ENCODE measurements at regions not wholly inside any gene's neighbourhood (a gene's known extent, or its start where the extent isn't known, plus 50 kb on each side); places are given as distances from the start of the nearest gene placed in this dataset.

DNA sequence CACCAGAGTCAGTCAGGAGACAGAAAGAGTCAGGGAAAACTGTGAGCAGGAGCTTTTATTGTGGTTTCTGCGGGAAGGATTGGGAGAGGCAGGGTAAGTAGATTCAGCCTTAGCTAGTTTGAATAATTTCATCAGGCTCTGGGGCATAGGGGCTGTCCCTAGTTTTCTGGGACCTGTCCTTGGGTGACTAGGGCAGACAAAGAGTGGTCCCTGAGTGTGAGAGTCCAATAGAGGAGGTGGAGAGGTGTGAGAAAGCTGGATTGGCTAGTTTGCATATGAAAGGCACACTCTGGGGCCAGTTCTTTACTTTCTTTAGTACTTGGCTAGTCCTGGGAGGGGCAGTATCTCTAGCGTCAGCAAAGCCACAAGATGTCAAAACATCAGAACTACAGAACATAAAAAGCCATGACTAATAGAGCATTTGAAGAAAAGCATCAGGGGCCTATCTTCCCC lies 255.6 kb downstream of the HS3ST3A1 start:
- peak overlapping the region; percentile 73 for H3K9ac ChIP-seq (ENCODE audit: low read length)
- intact Hi-C loops (cut with micrococcal nuclease), result no loop called here
- no peaks in the 10 kb centered on the region for H3K9me3 ChIP-seq (ENCODE audit: low read length)
- no peak for TF ChIP-seq EZH2 (IDR thresholded peaks at IDR 0.05; ENCODE audit: low read length, unreplicated experiment)
- no peak for TF ChIP-seq EZH2phosphoT487 (IDR thresholded peaks at IDR 0.05; ENCODE audit: borderline replicate concordance, low read length)
- no peak for TF ChIP-seq CTCF (conservative IDR thresholded peaks at IDR 0.05; ENCODE audit: low read depth, low read length)
- H3K27ac ChIP-seq (ENCODE audit: low read length), result peak overlapping the region; percentile 96
- no peaks in the 10 kb centered on the region for H3K27me3 ChIP-seq (ENCODE audit: low read length)
- H2AFZ ChIP-seq (ENCODE audit: low read length), result 0 out of 2 replicates have a peak overlapping the region, but pooled peaks have one; percentile 33
- no peaks in the 10 kb centered on the region; the same call in 1 of the 2 replicates for H3K36me3 ChIP-seq (ENCODE audit: low read depth, low read length)
- peak overlapping the region; percentile 29; the same call in 1 of the 2 replicates for H3K4me2 ChIP-seq (ENCODE audit: low read length)
- no peaks in the 10 kb centered on the region for H3K9me2 ChIP-seq (replicated peaks; ENCODE audit: low read length)
- H3K4me1 ChIP-seq (ENCODE audit: insufficient read depth, low read length), result peaks cover 18% of the 10 kb centered on the region
- POLR2A ChIA-PET (ENCODE audit: unreplicated experiment), result no interaction called here
- no peaks in the 10 kb centered on the region for H4K20me1 ChIP-seq (ENCODE audit: low read length)
- no peaks in the 10 kb centered on the region for H3K79me2 ChIP-seq (ENCODE audit: low read length)
- H3F3A ChIP-seq (ENCODE audit: low read length, unreplicated experiment), result no peaks in the 10 kb centered on the region
- H3K4me3 ChIP-seq (ENCODE audit: low read length), result no peak overlapping the region
- CTCF ChIA-PET, result no interaction called here
- peak; percentile 73 for DNase-seq
- no peak for ATAC-seq
- no TSS peak for BruUV-seq (replicated peaks)

GRCh38 chr17:13338421-13338820 lies 263.3 kb downstream of the HS3ST3A1 start:
- H3K4me1 ChIP-seq (ENCODE audit: insufficient read depth, low read length), result 0 out of 2 replicates have a peak, but pooled peaks cover 5% of the 10 kb centered on the region

More at GRCh38 chr17:13338421-13338820, 263.3 kb downstream of the HS3ST3A1 start:
- no peak overlapping the region for H3K27ac ChIP-seq (ENCODE audit: low read length)
- ChIA-PET CTCF (no interaction called here), POLR2A (ENCODE audit: unreplicated experiment) (no interaction called here)
- H3K4me2 ChIP-seq (ENCODE audit: low read length), result peak overlapping the region; percentile 82
- ATAC-seq, result no peak
- H4K20me1 ChIP-seq (ENCODE audit: low read length), result no peaks in the 10 kb centered on the region
- TF ChIP-seq EZH2 (IDR thresholded peaks at IDR 0.05; ENCODE audit: low read length, unreplicated experiment) (no peak), EZH2phosphoT487 (IDR thresholded peaks at IDR 0.05; ENCODE audit: borderline replicate concordance, low read length) (no peak), CTCF (conservative IDR thresholded peaks at IDR 0.05; ENCODE audit: low read depth, low read length) (no peak)
- H3K9ac ChIP-seq (ENCODE audit: low read length), result no peak overlapping the region; the same call in 1 of the 2 replicates
- no peaks in the 10 kb centered on the region for H3F3A ChIP-seq (ENCODE audit: low read length, unreplicated experiment)
- no TSS peak for BruUV-seq (replicated peaks)
- H3K36me3 ChIP-seq (ENCODE audit: low read depth, low read length), result no peaks in the 10 kb centered on the region
- H3K9me2 ChIP-seq (replicated peaks; ENCODE audit: low read length), result no peaks in the 10 kb centered on the region
- H3K4me3 ChIP-seq (ENCODE audit: low read length), result peak overlapping the region; percentile 64
- H3K79me2 ChIP-seq (ENCODE audit: low read length), result no peaks in the 10 kb centered on the region
- intact Hi-C loops (cut with micrococcal nuclease), result loop anchor here (10.0 kb wide), 1 partner anchor 1596 kb away; no protein-coding TSS in a partner anchor
- H2AFZ ChIP-seq (ENCODE audit: low read length), result peak overlapping the region; percentile 94
- no peaks in the 10 kb centered on the region for H3K9me3 ChIP-seq (ENCODE audit: low read length)
- DNase-seq, result no peak
- H3K27me3 ChIP-seq (ENCODE audit: low read length), result peaks cover 25% of the 10 kb centered on the region
